ENCODE measurements at regions not wholly inside any gene's neighbourhood (a gene's known extent, or its start where the extent isn't known, plus 50 kb on each side); places are given as distances from the start of the nearest gene placed in this dataset.

DNA sequence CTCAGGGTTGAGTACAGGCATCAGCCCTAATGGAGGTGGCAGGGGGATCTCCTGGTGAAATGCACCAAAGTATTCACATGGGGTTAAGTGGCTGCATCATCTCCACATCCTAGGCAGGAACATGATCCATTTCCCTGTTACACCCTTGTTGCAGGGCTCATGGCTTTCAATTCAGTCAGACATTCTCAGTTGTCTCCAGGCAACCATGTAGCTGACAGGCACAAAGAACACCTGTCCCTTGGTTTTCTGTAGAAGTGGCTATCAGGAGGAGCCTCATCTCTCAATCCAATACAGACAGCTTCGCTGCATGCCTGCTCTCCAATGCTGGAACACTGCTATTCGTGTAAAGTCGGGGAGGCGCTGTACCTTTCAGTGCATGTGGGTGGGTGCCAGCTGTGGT is 299.0 kb upstream of the FOXG1 start:
- Histone ChIP-seq H3K4me3 (ENCODE audit: control insufficient read depth in 2 of 3, extremely low read depth in 1 of 3, insufficient read depth in 2 of 3, low read depth in 1 of 3, low read length in 3 of 3) (no peak overlapping the region), H3K27ac (ENCODE audit: control insufficient read depth, insufficient read depth, low read length) (no peak overlapping the region), H3K9ac (ENCODE audit: control insufficient read depth, extremely low read depth, insufficient read depth, low read length) (no peak overlapping the region), H3K27me3 (ENCODE audit: control insufficient read depth, extremely low read depth, insufficient read depth, low read length) (no peaks in the 10 kb centered on the region), H2AFZ (ENCODE audit: control insufficient read depth, low read length) (no peak overlapping the region), H4K20me1 (ENCODE audit: control insufficient read depth, extremely low read depth, insufficient read depth, low read length) (no peaks in the 10 kb centered on the region), H3K4me1 (ENCODE audit: control insufficient read depth, extremely low read depth, insufficient read depth, low read length) (no peaks in the 10 kb centered on the region), H3K79me2 (ENCODE audit: control insufficient read depth, insufficient read depth, low read length) (no peaks in the 10 kb centered on the region), H3K9me1 (ENCODE audit: control insufficient read depth, extremely low read depth, insufficient read depth, low read length) (no peaks in the 10 kb centered on the region), H3K9me3 (ENCODE audit: control insufficient read depth, low read depth, low read length) (no peaks in the 10 kb centered on the region), H3K36me3 (ENCODE audit: control insufficient read depth in 2 of 2, extremely low read depth in 1 of 2, insufficient read depth in 2 of 2, low read length in 2 of 2) (no peaks in the 10 kb centered on the region), H3K4me2 (ENCODE audit: control insufficient read depth, extremely low read depth, insufficient read depth, low read depth, low read length) (no peak overlapping the region)
- dilution Hi-C loops (cut with MboI; ENCODE audit: extremely low pct_ligation_motif_present, low sequenced_read_pairs) = no loop called here
- no peak for FAIRE-seq
- no peak for DNase-seq (ENCODE audit: low read depth, low spot score)
- TF ChIP-seq EZH2 (IDR thresholded peaks at IDR 0.05; ENCODE audit: low read length) = no peak

DNA sequence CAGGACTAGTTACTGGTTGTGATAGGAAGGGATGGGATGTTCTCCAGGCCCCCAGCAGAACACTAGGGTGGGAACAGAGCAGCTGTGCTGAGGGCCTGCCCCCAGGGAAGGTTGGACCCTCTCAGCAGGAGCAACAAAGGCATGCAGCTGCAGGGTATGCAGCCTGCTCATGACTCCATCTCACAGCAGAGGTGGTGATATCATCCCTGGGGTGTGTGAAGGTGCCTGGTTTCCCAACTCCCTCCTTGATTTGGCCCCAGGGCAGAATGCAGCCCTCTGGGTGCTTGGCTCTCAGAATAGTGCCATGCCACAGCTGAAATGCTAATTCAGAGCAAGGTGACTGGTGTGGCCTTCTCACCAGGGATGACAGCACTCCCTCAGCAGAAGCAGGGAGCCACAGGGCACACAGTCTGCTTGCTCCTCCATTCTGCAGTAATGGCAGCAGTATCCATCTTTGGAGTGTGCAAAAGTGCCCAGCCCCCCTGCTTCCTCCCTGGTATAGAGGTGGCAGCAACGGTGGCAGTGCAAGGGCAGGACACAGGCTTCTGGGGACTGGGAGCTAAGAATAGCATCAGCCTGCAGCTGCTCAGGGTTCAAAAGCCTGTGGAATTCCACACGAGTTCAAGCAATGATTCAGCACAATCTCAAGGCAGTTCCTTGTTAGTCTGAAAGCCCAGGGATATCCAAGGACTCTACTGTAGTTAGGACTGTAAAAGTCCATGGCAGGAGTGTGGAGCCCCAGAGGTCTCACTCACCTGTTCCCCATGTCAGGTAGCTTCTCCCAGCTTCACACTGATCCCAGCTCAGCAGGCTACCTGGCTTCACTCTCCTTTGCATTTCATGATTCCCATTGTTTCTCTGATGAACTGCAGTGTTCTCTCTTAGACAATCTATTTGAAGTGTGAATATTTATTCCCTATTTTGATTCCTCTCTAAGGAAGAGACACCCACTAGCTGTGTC is 298.1 kb upstream of the FOXG1 start:
- dilution Hi-C loops (cut with MboI; ENCODE audit: extremely low pct_ligation_motif_present, low sequenced_read_pairs) = no loop called here
- Histone ChIP-seq H3K36me3 (ENCODE audit: control insufficient read depth in 2 of 2, extremely low read depth in 1 of 2, insufficient read depth in 2 of 2, low read length in 2 of 2) (no peaks in the 10 kb centered on the region), H2AFZ (ENCODE audit: control insufficient read depth, low read length) (no peak overlapping the region), H3K79me2 (ENCODE audit: control insufficient read depth, insufficient read depth, low read length) (no peaks in the 10 kb centered on the region), H4K20me1 (ENCODE audit: control insufficient read depth, extremely low read depth, insufficient read depth, low read length) (no peaks in the 10 kb centered on the region), H3K9me3 (ENCODE audit: control insufficient read depth, low read depth, low read length) (no peaks in the 10 kb centered on the region), H3K4me3 (ENCODE audit: control insufficient read depth in 2 of 3, extremely low read depth in 1 of 3, insufficient read depth in 2 of 3, low read depth in 1 of 3, low read length in 3 of 3) (no peak overlapping the region), H3K27ac (ENCODE audit: control insufficient read depth, insufficient read depth, low read length) (no peak overlapping the region), H3K9ac (ENCODE audit: control insufficient read depth, extremely low read depth, insufficient read depth, low read length) (no peak overlapping the region), H3K9me1 (ENCODE audit: control insufficient read depth, extremely low read depth, insufficient read depth, low read length) (no peaks in the 10 kb centered on the region), H3K4me2 (ENCODE audit: control insufficient read depth, extremely low read depth, insufficient read depth, low read depth, low read length) (no peak overlapping the region), H3K27me3 (ENCODE audit: control insufficient read depth, extremely low read depth, insufficient read depth, low read length) (no peaks in the 10 kb centered on the region), H3K4me1 (ENCODE audit: control insufficient read depth, extremely low read depth, insufficient read depth, low read length) (no peaks in the 10 kb centered on the region)
- TF ChIP-seq EZH2 (IDR thresholded peaks at IDR 0.05; ENCODE audit: low read length) = no peak
- TF ChIP-seq, protein P1, sequence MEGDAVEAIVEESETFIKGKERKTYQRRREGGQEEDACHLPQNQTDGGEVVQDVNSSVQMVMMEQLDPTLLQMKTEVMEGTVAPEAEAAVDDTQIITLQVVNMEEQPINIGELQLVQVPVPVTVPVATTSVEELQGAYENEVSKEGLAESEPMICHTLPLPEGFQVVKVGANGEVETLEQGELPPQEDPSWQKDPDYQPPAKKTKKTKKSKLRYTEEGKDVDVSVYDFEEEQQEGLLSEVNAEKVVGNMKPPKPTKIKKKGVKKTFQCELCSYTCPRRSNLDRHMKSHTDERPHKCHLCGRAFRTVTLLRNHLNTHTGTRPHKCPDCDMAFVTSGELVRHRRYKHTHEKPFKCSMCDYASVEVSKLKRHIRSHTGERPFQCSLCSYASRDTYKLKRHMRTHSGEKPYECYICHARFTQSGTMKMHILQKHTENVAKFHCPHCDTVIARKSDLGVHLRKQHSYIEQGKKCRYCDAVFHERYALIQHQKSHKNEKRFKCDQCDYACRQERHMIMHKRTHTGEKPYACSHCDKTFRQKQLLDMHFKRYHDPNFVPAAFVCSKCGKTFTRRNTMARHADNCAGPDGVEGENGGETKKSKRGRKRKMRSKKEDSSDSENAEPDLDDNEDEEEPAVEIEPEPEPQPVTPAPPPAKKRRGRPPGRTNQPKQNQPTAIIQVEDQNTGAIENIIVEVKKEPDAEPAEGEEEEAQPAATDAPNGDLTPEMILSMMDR (optimal IDR thresholded peaks at IDR 0.05 in 1 of 3, IDR thresholded peaks at IDR 0.05 in 1 of 3, conservative IDR thresholded peaks at IDR 0.05 in 1 of 3; ENCODE audit: extremely low read depth in 1 of 3, insufficient read depth in 2 of 3, low read length in 3 of 3) = no peak
- DNase-seq (ENCODE audit: low read depth, low spot score) (no peak), FAIRE-seq (no peak)

All from keratinocyte (primary cell).